ENCODE measurements at regions not wholly inside any gene's neighbourhood (a gene's known extent, or its start where the extent isn't known, plus 50 kb on each side); places are given as distances from the start of the nearest gene placed in this dataset.

DNA sequence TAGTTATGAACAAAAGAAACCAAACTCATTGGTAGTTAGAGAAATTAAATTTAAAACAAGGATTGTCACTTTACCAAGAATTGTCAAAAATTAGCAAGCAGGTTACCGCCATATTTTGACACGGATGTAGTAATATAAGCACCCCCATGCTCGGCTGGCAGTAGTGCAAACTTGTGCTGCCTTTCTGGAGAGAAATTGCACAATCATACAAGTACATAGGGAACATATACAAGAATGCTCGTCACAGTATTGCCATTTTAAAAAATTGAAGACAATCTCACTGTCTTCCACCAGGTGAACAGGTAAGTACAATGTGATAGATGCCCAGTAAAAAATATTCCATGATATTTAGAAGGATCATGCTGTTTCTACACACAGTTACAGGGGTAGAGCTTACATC lies 55.6 kb upstream of the SLC39A8 start:
- no peak overlapping the region for H3K4ac ChIP-seq (ENCODE audit: low read depth, low read length)
- intact Hi-C loops (cut with micrococcal nuclease) (no loop called here), dilution Hi-C loops (cut with HindIII; ENCODE audit: low sequenced_read_pairs, unreplicated experiment) (no loop called here), in situ Hi-C loops (cut with MboI; ENCODE audit: low sequenced_read_pairs) (no loop called here)
- H3K9me1 ChIP-seq (ENCODE audit: insufficient read depth, low read length) = no peaks in the 10 kb centered on the region
- DNase-seq (no peak), ATAC-seq (ENCODE audit: low read depth) (no peak)
- H3K4me2 ChIP-seq (ENCODE audit: low read depth, low read length) = no peak overlapping the region
- WGBS, 2 experiments (ENCODE audit: extremely low coverage in 2 of 2, insufficient read length in 1 of 2) = no CpG with 5 or more reads among the region's 4 CpGs
- H2BK20ac ChIP-seq (ENCODE audit: low read depth, low read length) = no peak overlapping the region
- TF ChIP-seq POLR2A (IDR thresholded peaks at IDR 0.05; ENCODE audit: low read depth, low read length) = no peak
- TF ChIP-seq CEBPB (IDR thresholded peaks at IDR 0.05; ENCODE audit: low read depth, low read length) = peak; percentile 58; the same call in 1 of the 2 replicates
- no peaks in the 10 kb centered on the region for H3K79me1 ChIP-seq (ENCODE audit: low read depth in 1 of 2, low read length in 2 of 2)
- H3K18ac ChIP-seq (ENCODE audit: low read depth, low read length) = no peak overlapping the region
- H3K56ac ChIP-seq (ENCODE audit: extremely low read depth, insufficient read depth, low read length) = no peak overlapping the region
- H3K27me3 ChIP-seq (ENCODE audit: control insufficient read depth, insufficient read depth, low read length) = no peaks in the 10 kb centered on the region
- no peak overlapping the region for H3K23ac ChIP-seq (ENCODE audit: low read depth, low read length)
- POLR2A ChIA-PET (ENCODE audit: unreplicated experiment) = no interaction called here
- no peaks in the 10 kb centered on the region for H3K36me3 ChIP-seq (ENCODE audit: control insufficient read depth, insufficient read depth, low read length)
- no peak overlapping the region for H3K27ac ChIP-seq (ENCODE audit: insufficient read depth, low read length)
- no peaks in the 10 kb centered on the region for H3K9me3 ChIP-seq (ENCODE audit: control insufficient read depth, insufficient read depth, low read length)
- no peak overlapping the region for H3K14ac ChIP-seq (replicated peaks; ENCODE audit: low read depth, low read length)
- no peak overlapping the region for H3K9ac ChIP-seq (ENCODE audit: low read depth, low read length)
- CTCF ChIA-PET = interaction anchor here (0.6 kb wide), 1 partner anchor 1291 kb away, joined by 3 read pairs; no protein-coding TSS in a partner anchor
- H4K20me1 ChIP-seq (ENCODE audit: insufficient read depth, low read length) = no peaks in the 10 kb centered on the region
- H2BK5ac ChIP-seq (ENCODE audit: low read depth, low read length, poor library complexity, severe bottlenecking) = no peak overlapping the region
- no peak overlapping the region for H3K4me3 ChIP-seq (ENCODE audit: insufficient read depth, low read depth, low read length)
- no TSS peak for BruUV-seq (replicated peaks)
- H4K91ac ChIP-seq (ENCODE audit: insufficient read depth, low read depth, low read length) = no peak overlapping the region
- no peak overlapping the region for H2AK5ac ChIP-seq (ENCODE audit: low read depth, low read length)
- H4K5ac ChIP-seq (ENCODE audit: low read depth, low read length) = no peak overlapping the region
- no peaks in the 10 kb centered on the region for H3K4me1 ChIP-seq (ENCODE audit: control insufficient read depth, insufficient read depth, low read length)
- no peak overlapping the region for H2AFZ ChIP-seq (replicated peaks; ENCODE audit: low read length, poor library complexity)
- H2BK120ac ChIP-seq (ENCODE audit: low read depth, low read length) = no peak overlapping the region
- no peak overlapping the region for H4K8ac ChIP-seq (ENCODE audit: low read depth in 2 of 2, low read length in 2 of 2)
- H2BK15ac ChIP-seq (ENCODE audit: low read depth, low read length) = no peak overlapping the region
- H2AK9ac ChIP-seq (replicated peaks; ENCODE audit: low read depth, low read length, poor library complexity) = no peak overlapping the region

All from IMR-90 (cell line).